Activated CD8-positive, alpha-beta T cell treated with anti-CD3 and anti-CD28 coated beads for 36 hours (primary cell): ENCODE measurements at regions not wholly inside any gene's neighbourhood (a gene's known extent, or its start where the extent isn't known, plus 50 kb on each side); places are given as distances from the start of the nearest gene placed in this dataset.

ENCODE experiments used
- ATAC-seq: fragments of 200-7000 bp; cut with Tn5 transposase; one replicate; pipeline ENCODE4 v1.10.0; 2021; ENCODE audit warnings: mild to moderate bottlenecking, moderate library complexity
- CTCF ChIA-PET: fragments of 350-600 bp; sonication (Branson Sonifier 250); formaldehyde crosslinking; loops from one replicate; lab custom pipeline; 2021; ENCODE audit warnings: antibody characterized with exemption; lab: Charles Lee
- POLR2A ChIA-PET: fragments of 350-600 bp; sonication (Branson Sonifier 250); formaldehyde crosslinking; loops from one replicate; lab custom pipeline; 2021; ENCODE audit warnings: antibody characterized with exemption; lab: Charles Lee
- DNase-seq: peaks from one replicate; pipeline ENCODE4 v3.0.0-alpha.2; 2020
- H3K27ac Mint-ChIP-seq: one replicate; pipeline ENCODE4 v1.8.0; 2021; ENCODE audit warnings: mild to moderate bottlenecking, mixed read lengths
- H3K27me3 Mint-ChIP-seq: one replicate; pipeline ENCODE4 v1.8.0; 2021; ENCODE audit warnings: mixed read lengths
- H3K36me3 Mint-ChIP-seq: one replicate; pipeline ENCODE4 v1.8.0; 2021; ENCODE audit warnings: low read depth, mixed read lengths
- H3K4me1 Mint-ChIP-seq: one replicate; pipeline ENCODE4 v1.8.0; 2021; ENCODE audit warnings: low read depth, mixed read lengths
- H3K4me3 Mint-ChIP-seq: one replicate; pipeline ENCODE4 v1.8.0; 2021; ENCODE audit warnings: mild to moderate bottlenecking, moderate library complexity, mixed read lengths
- H3K9me3 Mint-ChIP-seq: one replicate; pipeline ENCODE4 v1.8.0; 2021; ENCODE audit warnings: mixed read lengths
- CTCF ChIP-seq: fragments of 200-600 bp; IDR thresholded peaks from one replicate; pipeline ENCODE4 v1.8.0; 2022; ENCODE audit warnings: antibody characterized with exemption, mild to moderate bottlenecking
- intact Hi-C: fragments of 100-400 bp; cut with micrococcal nuclease; formaldehyde crosslinking; loops from one replicate; pipeline ENCODE4 v1.10.0; 2022

GRCh38 chr12:90833228-90833627, 121.7 kb downstream of the CCER1 start:
- H3K4me3 Mint-ChIP-seq, result no peak overlapping the region
- no peaks in the 10 kb centered on the region for H3K27me3 Mint-ChIP-seq
- ATAC-seq, result no peak
- no peak for DNase-seq
- no peak overlapping the region for H3K27ac Mint-ChIP-seq
- intact Hi-C loops, result no loop called here
- ChIA-PET POLR2A (no interaction called here), CTCF (no interaction called here)
- H3K36me3 Mint-ChIP-seq, result no peaks in the 10 kb centered on the region
- H3K9me3 Mint-ChIP-seq, result no peaks in the 10 kb centered on the region
- H3K4me1 Mint-ChIP-seq, result no peaks in the 10 kb centered on the region
- TF ChIP-seq CTCF, result no peak

- DNase-seq (no peak), ATAC-seq (no peak)
- ChIA-PET CTCF (no interaction called here), POLR2A (no interaction called here)
- Mint-ChIP-seq H3K27me3 (no peaks in the 10 kb centered on the region), H3K4me3 (no peak overlapping the region), H3K4me1 (no peaks in the 10 kb centered on the region), H3K9me3 (no peaks in the 10 kb centered on the region), H3K27ac (no peak overlapping the region), H3K36me3 (no peaks in the 10 kb centered on the region)
- intact Hi-C loops, result no loop called here
- no peak for TF ChIP-seq CTCF
Measured at GRCh38 chr12:90832427-90832826, 122.5 kb downstream of the CCER1 start.

GRCh38 chr12:90831712-90832111, 123.3 kb downstream of the CCER1 start:
- no peak for TF ChIP-seq CTCF

GRCh38 chr12:90829044-90829443, 125.9 kb downstream of the CCER1 start:
- ATAC-seq, result no peak
- no peak overlapping the region for H3K27ac Mint-ChIP-seq
- no peaks in the 10 kb centered on the region for H3K36me3 Mint-ChIP-seq
- H3K4me1 Mint-ChIP-seq, result no peaks in the 10 kb centered on the region
- TF ChIP-seq CTCF, result no peak
- no peak overlapping the region for H3K4me3 Mint-ChIP-seq
- intact Hi-C loops, result no loop called here
- DNase-seq, result no peak
- H3K27me3 Mint-ChIP-seq, result no peaks in the 10 kb centered on the region
- H3K9me3 Mint-ChIP-seq, result no peaks in the 10 kb centered on the region
- CTCF ChIA-PET, result no interaction called here
- POLR2A ChIA-PET, result no interaction called here

More at GRCh38 chr12:90831712-90832111, 123.3 kb downstream of the CCER1 start:
- POLR2A ChIA-PET, result no interaction called here
- intact Hi-C loops, result no loop called here
- Mint-ChIP-seq H3K27me3 (no peaks in the 10 kb centered on the region), H3K4me3 (no peak overlapping the region), H3K9me3 (no peaks in the 10 kb centered on the region), H3K36me3 (no peaks in the 10 kb centered on the region), H3K27ac (no peak overlapping the region), H3K4me1 (no peaks in the 10 kb centered on the region)
- CTCF ChIA-PET, result no interaction called here
- ATAC-seq (no peak), DNase-seq (no peak)

GRCh38 chr12:90828621-90829020, 126.4 kb downstream of the CCER1 start:
- Mint-ChIP-seq H3K27ac (no peak overlapping the region), H3K9me3 (no peaks in the 10 kb centered on the region), H3K27me3 (no peaks in the 10 kb centered on the region), H3K4me3 (no peak overlapping the region), H3K4me1 (no peaks in the 10 kb centered on the region), H3K36me3 (no peaks in the 10 kb centered on the region)
- no peak for DNase-seq
- POLR2A ChIA-PET, result no interaction called here
- CTCF ChIA-PET, result no interaction called here
- ATAC-seq, result no peak
- no peak for TF ChIP-seq CTCF
- intact Hi-C loops, result no loop called here
